GM12891 (cell line): ENCODE measurements at regions not wholly inside any gene's neighbourhood (a gene's known extent, or its start where the extent isn't known, plus 50 kb on each side); places are given as distances from the start of the nearest gene placed in this dataset.

Experiments
- POLR2A ChIP-seq: IDR thresholded peaks from 2 replicates; pipeline ENCODE4 v1.6.1; 2011; ENCODE audit warnings: low read depth, low read length, control low read depth
- POLR2AphosphoS5 ChIP-seq: IDR thresholded peaks from 2 replicates; pipeline ENCODE4 v1.6.1; 2011; ENCODE audit warnings: low read depth, low read length, control low read depth
- POU2F2 ChIP-seq: IDR thresholded peaks from 2 replicates; pipeline ENCODE4 v1.6.1; 2011; ENCODE audit warnings: low read depth, mild to moderate bottlenecking, control low read depth, low read length, moderate library complexity
- TAF1 ChIP-seq: IDR thresholded peaks from 2 replicates; pipeline ENCODE4 v1.6.1; 2011; ENCODE audit warnings: low read depth, low read length, control low read depth

GRCh38 chr13:82847595-82847994 lies 1034.7 kb downstream of the SLITRK1 start:
- TF ChIP-seq POLR2A (no peak), POLR2AphosphoS5 (no peak), TAF1 (no peak), POU2F2 (no peak)
